ENCODE measurements at regions not wholly inside any gene's neighbourhood (a gene's known extent, or its start where the extent isn't known, plus 50 kb on each side); places are given as distances from the start of the nearest gene placed in this dataset.

DNA sequence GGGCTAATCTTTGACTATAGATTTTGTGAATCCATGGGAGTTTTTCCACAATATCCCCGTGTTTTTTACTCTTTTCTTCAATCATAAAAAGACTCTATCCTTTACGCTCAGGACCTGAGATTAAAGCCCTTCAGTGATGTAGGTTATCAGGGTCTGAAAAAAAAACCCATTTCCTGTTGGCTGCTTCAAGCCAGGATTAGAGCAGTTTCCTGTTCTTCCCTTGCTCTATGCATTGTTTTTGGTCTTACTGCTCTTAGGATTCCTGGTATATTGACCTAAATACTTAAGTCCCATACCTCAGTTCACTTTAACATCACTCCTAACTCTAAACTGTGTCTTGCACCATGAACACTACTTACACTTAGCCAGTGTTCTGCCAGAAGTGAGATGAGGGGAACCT is 319.3 kb upstream of the CHD1 start:
- TF ChIP-seq PPARA (CRISPR knock-in tag; IDR thresholded peaks at IDR 0.05; ENCODE audit: borderline replicate concordance) (no peak), POU6F1 (CRISPR knock-in tag; IDR thresholded peaks at IDR 0.05; ENCODE audit: borderline replicate concordance, low read depth) (no peak), PATZ1 (CRISPR knock-in tag; IDR thresholded peaks at IDR 0.05; ENCODE audit: borderline replicate concordance) (no peak), ZNF8 (CRISPR knock-in tag; IDR thresholded peaks at IDR 0.05) (no peak), GLIS3 (CRISPR knock-in tag; IDR thresholded peaks at IDR 0.05) (no peak), TSHZ2 (CRISPR knock-in tag; IDR thresholded peaks at IDR 0.05) (no peak), ESRRG (CRISPR knock-in tag; IDR thresholded peaks at IDR 0.05) (no peak), OSR1 (CRISPR knock-in tag; IDR thresholded peaks at IDR 0.05) (no peak)

All from SK-N-SH treated with all-trans-retinoic acid at 6 μM for 48 hours (cell line).